A673 (cell line): ENCODE measurements at regions not wholly inside any gene's neighbourhood (a gene's known extent, or its start where the extent isn't known, plus 50 kb on each side); places are given as distances from the start of the nearest gene placed in this dataset.

Source experiments
- BruUV-seq: library from RNA; stranded (reverse); fragments of 400-500 nt; replicated peaks from 2 replicates; lab custom pipeline; 2021; lab: Mats Ljungman, UMichigan
- CTCF ChIA-PET: fragments of 300-600 bp; sonication (Branson Sonifier 250); formaldehyde crosslinking; loops from one replicate; lab custom pipeline; 2022; ENCODE audit warnings: antibody characterized with exemption; lab: Charles Lee
- POLR2A ChIA-PET: fragments of 300-600 bp; sonication (Branson Sonifier 250); formaldehyde crosslinking; loops from one replicate; lab custom pipeline; 2022; ENCODE audit warnings: antibody characterized with exemption; ENCODE audit not compliant: low non-redundant PET; lab: Charles Lee
- DNase-seq: peaks from one replicate; pipeline ENCODE4 v3.0.0-alpha.2; 2015; ENCODE audit warnings: low spot score
- H3K27ac ChIP-seq: fragments of 200-600 bp; sonication (generic); 2 replicates; pipeline ENCODE4 v1.5.1; 2016; ENCODE audit warnings: mixed run types, low read depth, mild to moderate bottlenecking, mixed read lengths, antibody characterized with exemption, low read length; ENCODE audit not compliant: poor library complexity, severe bottlenecking
- H3K27me3 ChIP-seq: fragments of 200-600 bp; sonication (generic); replicated peaks from 2 replicates; pipeline ENCODE4 v1.6.1; 2017; ENCODE audit warnings: mixed run types, low read depth, mild to moderate bottlenecking, mixed read lengths, antibody characterized with exemption, low read length; ENCODE audit not compliant: insufficient read depth, poor library complexity
- H3K36me3 ChIP-seq: fragments of 200-600 bp; sonication (generic); 2 replicates; pipeline ENCODE4 v1.6.1; 2016; ENCODE audit warnings: mixed run types, mild to moderate bottlenecking, mixed read lengths, antibody characterized with exemption, low read length; ENCODE audit not compliant: insufficient read depth, poor library complexity, severe bottlenecking
- H3K4me1 ChIP-seq: fragments of 200-600 bp; sonication (generic); 2 replicates; pipeline ENCODE4 v1.6.1; 2017; ENCODE audit warnings: mixed run types, mild to moderate bottlenecking, mixed read lengths, antibody characterized with exemption, low read length; ENCODE audit not compliant: insufficient read depth, poor library complexity, severe bottlenecking
- H3K4me3 ChIP-seq: fragments of 200-600 bp; sonication (generic); 2 replicates; pipeline ENCODE4 v1.5.1; 2016; ENCODE audit warnings: low read depth, mixed run types, mild to moderate bottlenecking, mixed read lengths, low read length; ENCODE audit not compliant: poor library complexity, severe bottlenecking
- H3K9me3 ChIP-seq: fragments of 200-600 bp; sonication (generic); 2 replicates; pipeline ENCODE4 v1.6.1; 2016; ENCODE audit warnings: mixed run types, low read depth, mild to moderate bottlenecking, mixed read lengths, antibody characterized with exemption, low read length; ENCODE audit not compliant: poor library complexity, severe bottlenecking
- CTCF ChIP-seq: fragments of 300-800, 200-600 bp; sonication (generic); conservative IDR thresholded peaks from 2 replicates; pipeline ENCODE4 v1.5.1; 2017; ENCODE audit warnings: low read depth, mild to moderate bottlenecking, antibody characterized with exemption, low read length, moderate library complexity, mixed read lengths
- EZH2 ChIP-seq: fragments of 200-600 bp; sonication (generic); IDR thresholded peaks from 2 replicates; pipeline ENCODE4 v1.6.1; 2017; ENCODE audit warnings: borderline replicate concordance, low read depth, mild to moderate bottlenecking, mixed read lengths, antibody characterized with exemption, low read length; ENCODE audit not compliant: poor library complexity, severe bottlenecking
- intact Hi-C: fragments of 100-400 bp; cut with micrococcal nuclease; formaldehyde crosslinking; loops from one replicate; pipeline ENCODE4 v1.10.0; 2022; ENCODE audit not compliant: unreplicated experiment

- ChIA-PET CTCF (interaction anchor here (0.6 kb wide), 1 partner anchor 9 kb away, joined by 4 read pairs; no protein-coding TSS in a partner anchor), POLR2A (no interaction called here)
- TF ChIP-seq EZH2 (no peak), CTCF (no peak)
- no TSS peak for BruUV-seq
- Histone ChIP-seq H3K27ac (no peak overlapping the region), H3K4me3 (no peak overlapping the region), H3K27me3 (peaks cover 5% of the 10 kb centered on the region), H3K36me3 (no peaks in the 10 kb centered on the region), H3K9me3 (no peaks in the 10 kb centered on the region), H3K4me1 (peaks cover 7% of the 10 kb centered on the region)
- intact Hi-C loops: no loop called here
- no peak for DNase-seq
Observed at GRCh38 chr17:59501690-59502089, 63.7 kb upstream of the DHX40 start.

GRCh38 chr17:59502800-59503199 is 62.6 kb upstream of the DHX40 start:
- intact Hi-C loops: no loop called here
- CTCF ChIA-PET: no interaction called here
- peaks cover 7% of the 10 kb centered on the region for H3K4me1 ChIP-seq
- H3K27me3 ChIP-seq: peaks cover 5% of the 10 kb centered on the region
- TF ChIP-seq CTCF: no peak
- TF ChIP-seq EZH2: no peak
- POLR2A ChIA-PET: no interaction called here
- no TSS peak for BruUV-seq
- H3K36me3 ChIP-seq: no peaks in the 10 kb centered on the region
- H3K4me3 ChIP-seq: no peak overlapping the region
- DNase-seq: no peak
- no peak overlapping the region for H3K27ac ChIP-seq
- H3K9me3 ChIP-seq: no peaks in the 10 kb centered on the region

DNA sequence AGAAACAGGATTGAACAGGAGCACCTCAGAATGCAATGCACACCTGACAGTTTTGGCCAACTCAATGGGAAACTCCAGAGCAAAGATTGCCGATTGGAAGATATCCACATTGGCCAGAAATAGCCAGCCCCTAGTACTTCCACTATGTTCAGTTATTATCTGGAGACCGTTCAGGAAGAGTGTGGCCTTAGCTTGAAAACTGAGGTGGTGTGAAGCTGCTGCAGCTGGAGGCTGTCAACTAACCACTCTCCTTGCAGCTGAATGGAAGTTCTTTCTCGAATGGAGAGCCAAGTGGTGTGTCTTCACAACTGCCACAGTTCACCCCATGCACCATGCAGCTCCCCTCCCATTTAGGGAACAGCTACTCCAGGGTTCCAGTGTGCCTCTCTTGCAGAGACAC is 61.9 kb upstream of the DHX40 start:
- Histone ChIP-seq H3K27ac (no peak overlapping the region), H3K27me3 (peaks cover 5% of the 10 kb centered on the region), H3K9me3 (no peaks in the 10 kb centered on the region), H3K36me3 (no peaks in the 10 kb centered on the region), H3K4me3 (no peak overlapping the region), H3K4me1 (peaks cover 7% of the 10 kb centered on the region)
- ChIA-PET POLR2A (no interaction called here), CTCF (no interaction called here)
- TF ChIP-seq EZH2 (no peak), CTCF (no peak)
- no peak for DNase-seq
- intact Hi-C loops: no loop called here
- no TSS peak for BruUV-seq
